Fibroblast of gingiva (primary cell): ENCODE measurements at regions not wholly inside any gene's neighbourhood (a gene's known extent, or its start where the extent isn't known, plus 50 kb on each side); places are given as distances from the start of the nearest gene placed in this dataset.

Experiments
- DNase-seq: peaks from one replicate; pipeline ENCODE4 v3.0.0-alpha.2; 2011; ENCODE audit warnings: low read depth

GRCh38 chr22:49191506-49191980 is 636.1 kb downstream of the BRD1 start:
- DNase-seq = no peak

GRCh38 chr22:49190816-49191505 is 636.7 kb downstream of the BRD1 start:
- no peak for DNase-seq

- no peak for DNase-seq
Observed at GRCh38 chr22:49189871-49190270, 637.8 kb downstream of the BRD1 start.

- no peak for DNase-seq
Observed at GRCh38 chr22:49188591-49188990, 639.1 kb downstream of the BRD1 start.

GRCh38 chr22:49188091-49188490 is 639.6 kb downstream of the BRD1 start:
- DNase-seq = no peak

- no peak for DNase-seq
Observed at GRCh38 chr22:49186762-49187161, 640.9 kb downstream of the BRD1 start.

GRCh38 chr22:49186293-49186692 is 641.4 kb downstream of the BRD1 start:
- DNase-seq = no peak

- no peak for DNase-seq
Observed at GRCh38 chr22:49185312-49185969, 642.2 kb downstream of the BRD1 start.

- DNase-seq = no peak
Observed at GRCh38 chr22:49184736-49185135, 642.9 kb downstream of the BRD1 start.

GRCh38 chr22:49183826-49184216 is 643.9 kb downstream of the BRD1 start:
- no peak for DNase-seq

- no peak for DNase-seq
Observed at GRCh38 chr22:49183208-49183825, 644.4 kb downstream of the BRD1 start.

GRCh38 chr22:49182416-49182815 is 645.3 kb downstream of the BRD1 start:
- DNase-seq = no peak

- no peak for DNase-seq
Observed at GRCh38 chr22:49181942-49182341, 645.7 kb downstream of the BRD1 start.

- DNase-seq = no peak
Observed at GRCh38 chr22:49181431-49181830, 646.2 kb downstream of the BRD1 start.

GRCh38 chr22:49180683-49181024 is 647.0 kb downstream of the BRD1 start:
- DNase-seq = no peak

- DNase-seq = no peak
Observed at GRCh38 chr22:49179886-49180682, 647.6 kb downstream of the BRD1 start.

- DNase-seq = no peak
Observed at GRCh38 chr22:49179175-49179574, 648.5 kb downstream of the BRD1 start.

- DNase-seq = no peak
Observed at GRCh38 chr22:49178246-49179005, 649.2 kb downstream of the BRD1 start.

GRCh38 chr22:49177666-49178065 is 650.0 kb downstream of the BRD1 start:
- no peak for DNase-seq

- DNase-seq = no peak
Observed at GRCh38 chr22:49176956-49177355, 650.7 kb downstream of the BRD1 start.

GRCh38 chr22:49170053-49170452 is 657.6 kb downstream of the BRD1 start:
- no peak for DNase-seq
